K562 (cell line): ENCODE measurements at regions not wholly inside any gene's neighbourhood (a gene's known extent, or its start where the extent isn't known, plus 50 kb on each side); places are given as distances from the start of the nearest gene placed in this dataset.

Experiments used
- ATAC-seq: fragments of 200-7000 bp; cut with Tn5 transposase; 3 replicates; pipeline ENCODE4 v1.9.1; 2020; ENCODE audit warnings: moderate library complexity
- BruUV-seq: library from RNA; stranded (reverse); fragments of 400-500 nt; replicated peaks from 2 replicates; lab custom pipeline; 2021; lab: Mats Ljungman, UMichigan
- CTCF ChIA-PET: fragments of 300-600 bp; formaldehyde crosslinking; extraction: SDS; loops from one replicate; lab custom pipeline; 2021; ENCODE audit warnings: low intra/inter-chr PET ratio; lab: Yijun Ruan, JAX
- POLR2A ChIA-PET: fragments of 300-600, 350-650 bp; sonication (Branson Sonifier 250); formaldehyde crosslinking; extraction: SDS; loops from one replicate; lab custom pipeline; 2021; ENCODE audit warnings: antibody characterized with exemption, inconsistent platforms; lab: Yijun Ruan, JAX
- DNase-seq, 4 experiments: peaks; one replicate each; pipeline versions ENCODE4 v3.0.0 to v3.0.0-alpha.2; 2011 to 2018; ENCODE audit warnings: low spot score in 3 of 4, mixed read lengths in 3 of 4; ENCODE audit errors: extremely low read depth in 1 of 4
- FAIRE-seq: peaks from 2 replicates; lab custom pipeline; 2011; peaks lifted over from hg19 to GRCh38; lab: Jason Lieb, UNC
- H2AFZ ChIP-seq: 2 replicates; pipeline ENCODE4 v1.6.0; 2011; ENCODE audit warnings: low read depth, low read length, control low read depth, inconsistent platforms
- H3K27ac ChIP-seq: fragments of 200-600 bp; 3 replicates; pipeline ENCODE4 v1.8.0; 2011; ENCODE audit warnings: low read depth, mild to moderate bottlenecking, control low read depth, inconsistent platforms, low read length, moderate library complexity, mixed read lengths; ENCODE audit errors: extremely low read depth
- H3K27me3 ChIP-seq, 2 experiments: fragments of 300-600 bp in 1 of 2; 2 replicates in 1 of 2; 3 replicates in 1 of 2; pipeline versions ENCODE4 v1.6.0 to v1.8.0; 2011; ENCODE audit warnings: inconsistent platforms in 2 of 2, low read length in 2 of 2, mild to moderate bottlenecking in 1 of 2, mixed read lengths in 1 of 2, moderate library complexity in 1 of 2; ENCODE audit not compliant: control insufficient read depth in 2 of 2, insufficient read depth in 2 of 2
- H3K36me3 ChIP-seq: fragments of 300-600 bp; 3 replicates; pipeline ENCODE4 v1.8.0; 2011; ENCODE audit warnings: mild to moderate bottlenecking, low read length, inconsistent platforms; ENCODE audit not compliant: control insufficient read depth, insufficient read depth
- H3K4me1 ChIP-seq, 2 experiments: fragments of 200-600 bp in 1 of 2; replicated peaks in 1 of 2; 2 replicates in 1 of 2; 3 replicates in 1 of 2; pipeline versions ENCODE4 v1.5.1 to v1.8.0; 2011; ENCODE audit warnings: inconsistent platforms in 2 of 2, low read length in 2 of 2, mild to moderate bottlenecking in 1 of 2, mixed read lengths in 1 of 2, moderate library complexity in 1 of 2; ENCODE audit not compliant: control insufficient read depth in 2 of 2, insufficient read depth in 2 of 2
- H3K4me2 ChIP-seq: 2 replicates; pipeline ENCODE4 v1.6.1; 2011; ENCODE audit warnings: low read length, control low read depth, inconsistent platforms, mixed read lengths; ENCODE audit not compliant: insufficient read depth
- H3K4me3 ChIP-seq: fragments of 200-600 bp; sonication (generic), shearing (Covaris generic); 2 replicates; pipeline ENCODE4 v1.5.1; 2016; ENCODE audit warnings: control low read depth, inconsistent platforms
- H3K79me2 ChIP-seq: fragments of 200-600 bp; 3 replicates; pipeline ENCODE4 v1.8.0; 2011; ENCODE audit warnings: low read length, inconsistent platforms; ENCODE audit not compliant: control insufficient read depth, insufficient read depth
- H3K9ac ChIP-seq, 2 experiments: 2 replicates each; pipeline versions ENCODE4 v1.6.0 to v1.6.1; 2011; ENCODE audit warnings: low read depth in 2 of 2, low read length in 2 of 2, control low read depth in 1 of 2, inconsistent platforms in 1 of 2, mild to moderate bottlenecking in 1 of 2, mixed read lengths in 1 of 2; ENCODE audit not compliant: insufficient read depth in 1 of 2
- H3K9me1 ChIP-seq: one replicate; pipeline ENCODE4 v1.6.0; 2011; ENCODE audit warnings: inconsistent platforms, mild to moderate bottlenecking, low read length, moderate library complexity; ENCODE audit not compliant: control insufficient read depth, insufficient read depth
- H3K9me3 ChIP-seq: replicated peaks from 2 replicates; pipeline ENCODE4 v1.5.1; 2011; ENCODE audit warnings: low read depth, low read length, inconsistent platforms; ENCODE audit not compliant: control insufficient read depth, insufficient read depth
- H4K20me1 ChIP-seq: replicated peaks from 2 replicates; pipeline ENCODE4 v1.6.1; 2011; ENCODE audit warnings: low read length, inconsistent platforms, mixed read lengths; ENCODE audit not compliant: control insufficient read depth, insufficient read depth
- CLOCK ChIP-seq: fragments of 250-450 bp; sonication (Bioruptor Pico); IDR thresholded peaks from 2 replicates; pipeline ENCODE4 v1.4.0; 2020; ENCODE audit warnings: mild to moderate bottlenecking, moderate library complexity, borderline replicate concordance
- HOXB6 ChIP-seq: fragments of 250-450 bp; sonication (Bioruptor Pico); IDR thresholded peaks from 2 replicates; pipeline ENCODE4 v1.5.1; 2022; ENCODE audit warnings: mild to moderate bottlenecking, borderline replicate concordance
- PHF8 ChIP-seq: fragments of 200-600 bp; sonication (generic); IDR thresholded peaks from 2 replicates; pipeline ENCODE4 v1.6.1; 2012; ENCODE audit warnings: mixed run types, mild to moderate bottlenecking, inconsistent platforms, low read length, moderate library complexity, borderline replicate concordance
- PML ChIP-seq: IDR thresholded peaks from 2 replicates; pipeline ENCODE4 v1.6.1; 2012; ENCODE audit warnings: low read length, inconsistent platforms
- ZNF79 ChIP-seq: fragments of 250-450 bp; sonication (Bioruptor Pico); IDR thresholded peaks from 2 replicates; pipeline ENCODE4 v1.4.0; 2020; ENCODE audit warnings: low read depth, mild to moderate bottlenecking, moderate library complexity
- whole genome bisulfite sequencing: fragments of 100-300 bp; shearing (Covaris generic); methylation state at CpG from one replicate; pipeline ENCODE4 v1.1.6; 2016; ENCODE audit warnings: low coverage, mixed read lengths; ENCODE audit not compliant: insufficient coverage; ENCODE audit errors: missing lambda C conversion rate; 5-methylcytosine and 5-hydroxymethylcytosine counted together
- in situ Hi-C: fragments of 300-500 bp; cut with MboI; formaldehyde crosslinking; loops from 4 replicates; pipeline ENCODE4 v1.15.0; 2018; ENCODE audit warnings: inconsistent platforms, mixed read lengths
- intact Hi-C: fragments of 100-400 bp; cut with micrococcal nuclease; formaldehyde crosslinking; loops from 2 replicates; pipeline ENCODE4 v1.14.2; 2022

GRCh38 chr13:73960474-73960873 lies 173.7 kb downstream of the KLF12 start:
- 0% methylated on average over 1 of the region's 1 CpG for WGBS
- BruUV-seq, result no TSS peak

More at GRCh38 chr13:73960474-73960873, 173.7 kb downstream of the KLF12 start:
- no peaks in the 10 kb centered on the region for H3K9me1 ChIP-seq
- no peak overlapping the region for H3K4me2 ChIP-seq
- no peaks in the 10 kb centered on the region for H3K79me2 ChIP-seq
- intact Hi-C loops (no loop called here), in situ Hi-C loops (no loop called here)
- no peaks in the 10 kb centered on the region for H4K20me1 ChIP-seq
- H3K4me1 ChIP-seq, result no peaks in the 10 kb centered on the region
- no peak overlapping the region for H3K27ac ChIP-seq
- DNase-seq (no peak), FAIRE-seq (no peak), ATAC-seq (no peak)
- H3K36me3 ChIP-seq, result no peaks in the 10 kb centered on the region
- no peak overlapping the region for H3K9ac ChIP-seq
- no peaks in the 10 kb centered on the region for H3K9me3 ChIP-seq
- ChIA-PET CTCF (no interaction called here), POLR2A (no interaction called here)
- H3K4me3 ChIP-seq, result no peak overlapping the region
- TF ChIP-seq PHF8, result no peak
- no peak for TF ChIP-seq ZNF79 (CRISPR knock-in tag)
- TF ChIP-seq PML, result no peak
- no peak for TF ChIP-seq HOXB6 (CRISPR knock-in tag)
- no peak for TF ChIP-seq CLOCK
- no peaks in the 10 kb centered on the region for H3K27me3 ChIP-seq
- H2AFZ ChIP-seq, result no peak overlapping the region
